ENCODE measurements at regions not wholly inside any gene's neighbourhood (a gene's known extent, or its start where the extent isn't known, plus 50 kb on each side); places are given as distances from the start of the nearest gene placed in this dataset.
A peak's percentile ranks its signal among the peaks of the same experiment; 100 is the strongest.

DNA sequence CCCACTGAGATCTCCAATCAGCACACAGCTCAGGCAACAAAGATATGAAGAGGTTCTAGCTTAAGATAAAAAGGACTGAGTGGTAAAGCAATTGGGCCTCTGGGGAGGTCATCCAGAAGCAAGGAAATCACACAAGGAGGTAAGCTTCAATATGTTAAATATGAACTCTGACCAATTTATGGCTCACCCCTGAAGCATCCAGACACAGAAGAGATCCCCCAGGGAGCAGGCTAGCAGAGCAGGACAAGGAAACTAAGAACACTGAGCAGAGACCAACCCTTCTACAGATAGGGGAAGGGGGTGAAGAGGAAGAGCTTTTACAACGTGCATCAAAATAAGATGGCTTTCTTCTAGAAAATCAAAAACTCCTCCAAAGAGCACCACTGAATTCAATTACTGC lies 616.2 kb downstream of the DNAH5 start:
- peak; percentile 45 for DNase-seq

DNA sequence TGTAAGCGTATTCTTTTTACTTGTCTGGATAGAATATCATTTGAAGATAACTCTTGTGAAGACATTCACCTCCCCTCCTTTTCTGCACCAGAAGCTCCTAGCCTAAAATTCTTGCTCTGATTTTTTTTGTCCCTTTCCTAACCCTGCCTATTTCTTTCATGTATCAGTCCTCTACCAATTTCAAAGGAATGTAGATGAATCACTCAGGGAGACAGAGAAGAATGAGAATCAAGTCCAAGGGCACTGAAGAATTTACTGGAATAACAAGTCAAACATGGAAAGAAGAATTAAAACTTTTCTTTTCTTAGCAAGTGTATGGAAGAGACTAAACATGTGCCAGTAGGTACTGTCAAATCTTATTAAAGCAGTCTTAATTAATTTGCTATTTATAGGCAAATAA lies 618.7 kb downstream of the DNAH5 start:
- peak; percentile 26 for DNase-seq

DNA sequence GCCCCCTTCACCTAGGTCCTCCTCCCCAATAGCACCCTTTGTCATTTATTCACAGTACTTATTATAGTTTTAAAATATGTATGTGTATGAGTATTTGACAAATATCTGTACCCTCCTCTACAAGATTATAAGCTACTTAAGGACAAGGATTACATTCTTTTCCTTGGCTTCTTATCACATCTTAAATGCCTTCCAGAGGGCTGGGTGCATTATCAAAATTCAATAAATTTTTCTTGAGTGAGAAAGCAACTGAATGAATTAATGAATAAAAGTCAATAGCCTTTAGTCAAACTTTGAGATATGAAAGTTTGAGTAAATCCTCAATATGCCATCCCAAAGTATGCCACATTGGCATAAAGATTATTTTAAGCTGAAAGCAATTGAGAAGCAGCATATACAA lies 621.7 kb downstream of the DNAH5 start:
- no peak for DNase-seq

DNA sequence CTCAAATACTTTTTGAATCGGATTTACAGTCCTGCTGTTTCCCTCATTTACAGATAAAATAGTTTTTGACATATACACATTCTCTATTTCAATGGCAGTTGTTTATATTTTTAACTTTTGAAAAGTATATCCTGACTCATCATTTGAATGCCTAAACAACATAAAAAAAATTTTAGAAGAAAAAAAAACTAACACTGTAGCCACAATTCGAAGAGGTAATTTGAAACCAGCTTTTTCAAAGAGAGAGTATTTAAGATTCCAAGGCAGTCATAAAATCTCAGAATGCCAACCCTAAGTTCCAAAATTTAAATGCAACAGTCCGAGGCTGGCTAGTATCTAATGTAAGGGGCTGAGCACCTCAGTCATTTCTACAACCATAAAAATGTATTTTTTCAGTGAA lies 626.8 kb downstream of the DNAH5 start:
- no peak for DNase-seq

DNA sequence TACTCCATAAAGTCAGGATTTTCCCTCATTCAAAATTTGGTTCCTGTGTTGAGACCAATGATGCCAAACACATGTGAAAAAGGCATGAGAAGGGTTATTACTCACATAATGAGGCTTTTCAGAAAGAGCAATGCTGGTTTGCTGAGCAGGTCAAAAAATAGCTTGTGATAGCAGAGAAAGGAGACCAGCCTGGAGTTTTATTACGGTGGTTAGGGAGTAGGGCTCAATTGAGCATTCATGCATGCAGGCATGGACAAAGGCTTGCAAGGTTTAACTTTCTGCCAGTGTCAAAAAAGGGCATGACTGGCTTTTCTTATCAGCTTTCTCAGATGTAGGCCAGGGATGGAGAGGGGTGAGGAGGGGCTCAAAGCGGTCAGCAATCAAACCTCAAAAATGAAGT lies 628.3 kb downstream of the DNAH5 start:
- no peak for DNase-seq

DNA sequence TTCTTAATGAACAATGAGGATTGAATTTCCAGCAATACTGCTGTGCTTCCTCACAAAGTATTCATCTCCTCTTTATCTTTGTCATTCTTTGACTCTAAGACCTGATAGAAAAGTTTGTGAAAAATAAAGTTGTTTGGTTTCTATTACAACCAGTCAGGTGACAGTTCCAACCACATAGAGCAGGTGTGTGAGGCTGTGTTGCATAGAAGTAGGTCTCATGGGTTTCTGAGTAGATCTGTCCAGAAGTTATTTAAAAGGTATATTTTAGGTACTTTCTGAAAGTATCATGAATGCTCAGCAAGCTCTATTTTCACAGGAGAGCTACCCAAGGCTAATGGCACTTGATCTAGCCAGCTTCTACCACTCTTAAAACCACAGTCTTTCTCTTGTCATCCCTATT lies 637.0 kb downstream of the DNAH5 start:
- DNase-seq: no peak

DNA sequence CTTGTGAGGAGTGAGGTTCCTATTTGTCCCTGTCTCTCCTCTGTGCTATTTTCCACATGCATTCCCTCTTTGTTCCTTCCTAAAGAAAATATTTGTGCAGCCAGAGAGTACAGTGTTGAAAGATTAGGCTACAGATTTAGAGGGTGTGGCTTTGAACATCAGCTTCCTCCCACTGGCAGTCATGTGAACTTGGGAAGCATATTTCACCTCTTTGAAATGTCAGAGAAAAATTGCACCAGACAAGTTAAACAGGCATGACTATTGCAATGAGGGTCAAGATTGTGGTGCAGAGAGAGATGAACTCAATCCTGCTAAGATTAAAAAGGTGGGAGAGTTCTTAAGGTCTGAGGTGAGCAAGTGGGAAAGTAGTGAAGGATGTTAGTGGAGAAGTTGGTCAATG lies 641.0 kb downstream of the DNAH5 start:
- DNase-seq: no peak

DNA sequence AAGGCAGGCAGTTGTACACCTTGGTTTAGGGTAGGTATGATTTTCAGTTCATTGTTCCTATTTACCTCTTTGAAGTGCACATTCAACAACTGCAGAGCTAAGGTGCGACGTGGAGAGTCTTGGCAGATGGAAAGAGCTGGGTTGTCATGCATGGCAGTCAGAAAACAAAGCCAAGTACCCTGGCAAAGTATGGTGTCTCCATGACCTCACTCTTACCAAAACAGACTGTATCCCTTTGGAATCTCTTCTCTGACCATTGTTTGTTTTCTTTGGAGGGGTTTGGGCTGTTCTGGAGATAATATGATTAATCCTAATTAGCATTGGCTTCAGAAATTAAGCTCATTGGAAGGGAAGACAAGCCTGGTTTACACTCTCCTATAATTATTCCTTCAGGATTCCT lies 665.7 kb downstream of the DNAH5 start:
- no peak for DNase-seq

DNA sequence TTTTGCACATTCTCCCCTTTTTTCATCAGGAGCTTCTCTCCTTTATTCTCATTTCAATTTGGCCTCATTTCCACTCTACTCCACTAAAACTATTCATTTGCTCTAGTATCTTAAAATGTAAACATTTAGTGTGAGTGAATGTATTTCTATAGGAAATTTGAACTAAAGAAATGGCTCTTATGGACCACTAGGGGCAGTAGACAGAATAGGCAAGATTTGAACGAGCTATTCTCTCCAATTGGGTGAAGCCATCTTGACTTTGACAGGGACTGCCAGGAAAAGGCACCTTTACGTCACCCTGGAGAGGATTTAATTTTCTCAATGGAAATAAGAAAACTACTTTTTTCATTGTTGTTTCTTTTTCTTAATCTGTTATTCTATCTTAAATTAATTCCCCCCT lies 666.3 kb downstream of the DNAH5 start:
- no peak for DNase-seq

DNA sequence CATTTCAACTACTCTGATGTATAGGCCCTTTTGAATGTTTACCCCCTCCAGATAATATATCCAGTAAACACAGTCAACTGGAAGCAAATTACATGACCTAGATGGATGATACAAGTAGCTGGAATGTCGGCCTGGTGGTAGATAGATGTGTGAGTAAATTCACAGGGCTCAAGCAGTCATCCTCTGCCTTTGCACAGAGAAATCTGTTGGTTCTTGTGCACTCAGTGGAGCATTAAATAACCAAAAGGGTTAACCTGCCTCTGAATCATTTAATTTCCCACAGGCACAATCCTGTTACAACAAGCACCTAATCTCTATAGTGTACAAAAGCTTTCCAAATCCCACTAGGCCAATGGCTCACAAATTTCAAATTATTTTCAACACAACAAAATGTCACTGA lies 668.3 kb downstream of the DNAH5 start:
- no peak for DNase-seq

DNA sequence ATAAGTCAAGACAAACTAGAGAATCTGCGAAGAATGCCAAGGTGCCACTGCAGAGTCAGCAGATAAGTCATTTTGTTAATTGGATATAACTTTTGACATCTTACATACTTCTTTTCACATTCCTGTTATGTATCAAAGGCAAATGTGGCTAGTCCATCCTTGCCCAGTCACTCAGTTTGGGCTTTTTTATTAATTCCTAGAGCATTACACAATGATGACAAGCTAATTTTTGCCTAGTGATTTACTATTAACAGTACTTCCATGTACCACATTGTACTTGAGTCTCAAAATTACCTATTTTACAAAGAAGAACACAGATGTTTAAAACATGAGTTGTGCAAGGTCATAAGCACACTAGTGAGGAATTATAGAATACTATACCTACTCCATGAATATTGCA lies 680.8 kb downstream of the DNAH5 start:
- DNase-seq: no peak

DNA sequence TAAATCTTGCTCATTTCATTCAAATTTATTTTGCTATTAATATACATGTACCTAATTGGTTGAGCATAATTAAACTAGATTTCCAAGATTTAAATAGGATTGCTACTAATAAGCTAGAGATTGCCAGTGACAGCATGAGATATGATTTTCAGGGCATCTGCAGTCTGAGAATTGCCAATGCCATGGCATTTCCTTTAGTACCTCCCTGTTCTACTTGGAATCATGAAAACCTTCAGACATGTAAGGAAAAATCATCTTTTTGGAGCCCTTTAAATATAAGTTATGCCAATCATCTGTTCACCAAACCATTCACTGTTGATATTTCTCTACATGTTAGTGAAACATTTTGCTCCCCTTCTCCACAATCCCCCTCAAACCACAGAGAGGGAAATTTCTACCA lies 691.4 kb downstream of the DNAH5 start:
- no peak for DNase-seq

DNA sequence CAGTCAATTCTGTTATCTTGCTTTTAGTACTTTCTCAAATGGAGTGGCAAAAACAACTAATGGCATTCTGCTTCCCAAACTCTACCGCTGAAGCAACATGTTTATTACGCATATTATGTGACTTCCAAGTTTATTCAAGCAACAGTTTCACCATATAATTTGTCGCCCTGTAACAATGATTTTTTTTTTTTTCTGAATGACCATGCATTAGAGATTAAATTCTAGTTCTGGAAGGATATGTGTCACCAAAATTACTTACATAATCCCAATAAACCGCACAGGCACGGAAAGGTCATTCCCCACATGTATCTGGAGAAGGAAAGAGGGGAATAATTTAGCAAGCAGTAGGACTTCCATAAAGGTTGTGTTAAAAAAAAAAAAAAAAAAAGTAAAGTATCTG lies 691.8 kb downstream of the DNAH5 start:
- no peak for DNase-seq

DNA sequence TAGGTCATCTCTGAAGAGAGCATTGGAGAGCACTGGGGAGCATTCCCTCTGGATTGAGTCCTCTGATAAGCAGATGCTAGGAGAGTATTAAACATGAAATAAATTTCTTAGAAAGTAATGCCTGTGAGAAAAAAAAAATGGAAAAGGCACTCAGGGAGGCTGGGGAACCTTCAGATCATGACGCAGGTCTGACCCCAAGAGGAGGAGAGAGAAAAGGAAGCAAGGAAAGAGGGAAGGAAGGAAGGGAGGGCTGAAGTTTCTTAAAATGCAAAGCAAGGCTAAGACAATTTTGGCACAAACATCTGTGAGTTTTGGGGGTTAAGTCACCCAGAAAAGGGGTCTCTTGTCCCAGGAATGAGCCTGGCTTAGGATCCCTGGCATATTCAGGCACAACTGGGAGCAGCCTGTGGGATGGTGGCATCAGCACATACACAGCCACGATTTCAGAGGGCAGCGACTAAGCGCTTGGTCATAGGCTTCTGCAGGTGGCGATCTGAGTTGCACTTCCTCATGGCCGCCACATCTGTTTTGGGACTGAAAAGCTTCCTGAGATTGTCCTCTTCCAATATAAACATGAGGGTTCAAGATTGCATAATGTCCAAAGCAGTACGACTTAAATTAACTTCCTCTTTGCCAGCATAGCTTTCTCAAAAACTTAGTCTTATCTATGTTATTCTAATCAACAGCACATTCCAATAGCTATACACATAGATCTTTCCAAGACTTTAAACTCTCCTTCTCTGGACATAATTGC lies 692.7 kb downstream of the DNAH5 start:
- peak; percentile 7 for DNase-seq

DNA sequence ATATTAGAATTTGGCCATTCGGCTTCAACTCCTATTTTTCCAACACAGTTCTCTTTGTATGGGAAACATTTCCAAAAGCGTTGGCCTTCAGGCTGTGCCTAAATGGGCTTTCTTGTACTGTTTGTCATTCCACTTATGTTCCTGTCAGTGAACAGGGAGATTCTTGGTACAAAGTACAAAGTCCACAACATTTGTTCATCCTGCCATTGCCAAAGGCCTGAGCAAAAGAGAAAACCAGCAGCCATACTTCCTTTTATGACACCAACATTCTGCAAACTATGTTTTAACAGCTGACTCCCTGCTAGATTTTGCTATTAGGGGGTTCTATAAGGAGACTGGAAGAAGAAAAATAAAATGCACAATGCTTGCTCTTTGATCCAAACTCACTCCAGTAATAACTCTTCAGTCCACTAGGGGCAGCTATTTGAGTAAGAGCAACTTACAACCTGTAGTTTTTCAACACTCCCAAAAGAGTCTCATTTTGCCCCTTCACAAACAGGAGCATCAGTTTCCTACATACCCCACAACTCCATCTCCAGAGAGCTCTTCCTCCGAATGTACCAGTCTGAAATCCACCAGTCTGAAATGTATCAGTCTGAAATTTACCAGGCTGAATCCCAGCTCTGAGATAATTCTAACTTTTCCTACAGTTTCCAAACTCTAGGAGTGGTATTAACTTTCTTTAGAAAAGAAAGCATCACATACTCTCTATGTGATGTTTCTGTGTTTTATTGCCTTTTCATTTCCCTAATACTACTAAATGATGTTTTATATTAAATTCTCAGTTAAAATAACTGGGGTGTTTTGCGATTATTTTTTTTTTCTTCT lies 693.8 kb downstream of the DNAH5 start:
- DNase-seq: no peak

DNA sequence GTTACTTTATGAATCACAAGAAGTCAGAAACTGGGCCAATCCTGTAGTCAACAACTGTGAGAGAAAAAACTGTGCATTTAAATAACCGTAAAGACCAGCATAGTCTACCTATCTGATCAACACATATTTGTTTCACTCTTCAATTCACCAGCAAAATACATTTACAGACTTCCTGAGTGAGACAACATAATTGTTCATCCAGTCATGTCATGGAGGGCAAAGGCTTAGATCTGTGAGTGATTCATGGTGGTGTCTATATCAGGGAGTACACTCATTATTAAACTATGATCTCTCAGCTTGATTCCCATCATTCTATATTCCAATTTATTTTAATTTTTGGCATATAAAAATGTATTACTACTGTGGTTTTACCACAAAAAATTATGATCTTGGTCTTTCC lies 694.6 kb downstream of the DNAH5 start:
- DNase-seq: peak; percentile 43

DNA sequence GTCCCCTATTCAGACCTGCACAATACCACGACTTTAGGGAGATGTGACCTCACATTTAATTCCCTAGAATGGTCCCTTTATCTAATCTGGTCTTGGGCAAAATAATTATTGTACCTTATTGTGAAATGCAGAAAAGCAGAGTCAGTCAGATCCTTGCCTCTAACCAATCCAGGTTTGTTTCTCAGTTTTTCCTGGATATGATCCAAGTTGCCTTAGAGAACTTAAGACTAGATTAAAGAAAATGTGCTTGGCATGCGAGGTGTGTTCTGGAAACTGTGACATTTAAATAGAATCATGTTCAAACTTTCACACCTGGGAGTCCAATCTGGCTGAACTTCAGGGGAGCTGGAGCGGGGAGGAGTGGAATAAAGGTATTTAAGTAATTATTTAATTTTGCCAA lies 696.2 kb downstream of the DNAH5 start:
- DNase-seq: no peak

DNA sequence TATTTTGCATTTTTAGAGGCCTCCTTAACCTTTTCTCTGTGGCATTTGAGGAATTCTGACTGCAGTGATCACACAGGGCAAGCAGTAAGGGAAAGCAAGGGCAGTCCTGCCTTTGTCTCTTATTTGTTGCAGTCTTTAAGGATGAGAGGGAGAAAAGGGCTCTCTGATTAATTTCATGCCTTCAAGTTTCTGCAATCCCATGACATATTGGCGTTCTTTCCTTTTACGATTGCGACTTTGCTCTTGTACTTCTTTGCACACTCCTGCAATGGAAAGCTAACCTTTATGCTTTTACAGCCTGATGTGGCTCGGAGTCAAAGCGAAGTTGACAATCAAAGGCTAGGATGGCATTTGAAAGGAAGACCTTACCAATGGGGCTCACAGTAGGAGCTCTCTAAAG lies 698.4 kb downstream of the DNAH5 start:
- no peak for DNase-seq

DNA sequence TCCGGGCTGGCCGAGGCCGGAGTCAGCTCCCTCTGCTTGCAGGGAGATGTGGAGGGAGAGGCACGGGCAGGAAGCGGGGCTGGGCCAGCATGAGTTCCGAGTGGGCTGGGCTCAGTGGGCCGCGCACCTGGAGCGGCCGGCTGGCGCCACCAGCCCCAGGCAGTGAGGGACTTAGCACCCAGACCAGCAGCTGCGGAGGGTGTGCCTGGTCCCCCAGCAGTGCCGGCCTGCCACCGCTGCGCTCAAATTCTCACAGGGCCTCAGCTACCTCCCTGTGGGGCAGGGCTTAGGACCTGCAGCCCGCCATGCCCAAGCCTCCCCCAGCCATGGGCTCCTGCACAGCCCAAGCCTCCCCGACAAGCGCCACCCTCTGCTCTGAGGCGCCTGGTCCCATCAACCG lies 700.3 kb downstream of the DNAH5 start:
- DNase-seq: no peak

DNA sequence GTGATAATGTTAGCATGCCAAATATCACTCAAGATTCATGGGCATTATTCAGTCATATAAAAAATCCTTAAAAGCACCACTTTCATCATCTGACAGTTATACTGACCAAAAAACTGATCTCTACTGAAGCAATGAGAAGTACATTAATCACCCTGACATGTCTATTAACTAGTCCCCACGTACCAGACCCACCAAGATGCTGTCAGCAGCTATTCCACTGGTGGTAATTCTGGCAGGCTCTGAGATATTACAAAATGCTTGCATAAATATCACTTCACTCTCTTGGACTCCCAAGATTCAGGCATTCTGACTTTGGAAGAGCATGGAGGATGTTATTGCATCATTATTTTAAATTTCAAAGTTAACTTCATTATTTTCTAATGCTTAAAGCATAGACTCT lies 717.0 kb downstream of the DNAH5 start:
- no peak for DNase-seq

DNA sequence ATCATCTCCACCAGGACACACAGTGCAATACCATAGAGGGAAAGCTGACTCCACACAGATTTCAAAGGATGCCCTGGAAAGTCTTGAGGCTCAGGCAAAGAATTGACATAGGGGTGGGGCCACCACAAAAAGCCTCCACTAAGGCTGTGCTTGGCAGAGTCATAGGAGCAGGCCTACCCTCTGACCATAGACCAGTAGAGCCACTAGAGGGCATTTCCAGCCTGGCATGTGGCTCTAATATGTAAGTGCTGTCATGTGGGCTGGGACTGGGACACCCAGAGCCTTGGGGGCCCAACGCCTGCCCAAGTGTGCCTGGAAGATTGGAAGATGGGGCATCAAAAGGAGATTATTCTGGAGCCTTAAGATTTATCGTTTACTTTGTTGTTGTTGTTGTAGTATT lies 726.0 kb downstream of the DNAH5 start:
- DNase-seq: no peak

DNA sequence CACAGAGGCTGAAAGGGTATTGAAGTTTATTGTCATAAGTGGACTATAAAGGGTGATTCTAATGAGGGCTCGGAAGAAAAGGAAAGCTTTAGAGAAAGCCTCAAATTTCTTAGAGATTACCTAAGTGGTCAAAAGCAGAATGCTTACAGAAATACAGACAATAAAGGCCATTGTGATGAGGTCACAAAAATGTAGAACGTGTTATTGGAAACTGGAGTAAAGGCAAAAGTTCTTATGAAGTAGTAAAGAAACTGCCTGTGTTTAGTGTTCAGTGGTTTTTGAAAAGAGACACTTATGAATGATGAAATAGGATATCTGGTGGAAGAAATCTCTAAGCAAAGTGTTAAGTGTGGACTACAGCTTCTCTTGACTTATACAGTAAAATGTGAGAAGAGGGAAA lies 726.9 kb downstream of the DNAH5 start:
- DNase-seq: peak; percentile 10

DNA sequence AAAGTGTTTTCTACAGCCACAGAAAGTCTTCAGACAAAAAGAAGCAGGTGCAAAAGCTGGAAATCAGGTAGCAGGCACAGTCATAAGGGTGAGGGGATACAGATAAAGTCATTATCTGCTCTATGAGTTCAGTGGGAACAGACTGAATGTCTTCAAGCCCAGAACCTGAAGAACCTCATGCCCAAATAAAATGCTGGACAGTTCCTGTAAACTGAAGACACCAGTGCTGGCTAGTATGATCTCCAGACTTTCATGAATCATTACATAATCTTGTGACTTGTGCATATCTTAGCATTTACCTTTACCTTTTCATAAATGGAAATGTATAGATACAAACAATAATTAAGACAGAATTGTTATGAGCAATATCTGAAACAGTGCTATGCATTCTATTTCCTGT lies 728.7 kb downstream of the DNAH5 start:
- no peak for DNase-seq

DNA sequence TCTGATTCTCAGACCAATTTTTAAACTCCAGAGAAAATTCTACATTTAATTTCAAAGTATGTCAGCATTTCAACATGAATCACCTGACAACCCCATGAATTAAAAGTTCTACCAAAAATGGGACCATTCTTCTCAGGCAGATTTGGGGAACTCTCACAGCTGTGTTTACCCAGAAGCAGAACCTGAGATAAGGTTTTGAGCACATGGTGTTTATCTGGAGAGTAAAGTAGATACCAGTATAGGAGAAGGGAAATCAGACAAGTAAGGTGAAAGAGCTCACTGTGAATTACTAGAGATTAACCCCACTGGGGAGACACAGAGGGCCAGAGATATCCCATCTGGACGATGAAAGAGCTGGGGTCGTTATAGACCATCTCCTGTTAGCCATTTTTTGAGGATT lies 729.1 kb downstream of the DNAH5 start:
- no peak for DNase-seq

DNA sequence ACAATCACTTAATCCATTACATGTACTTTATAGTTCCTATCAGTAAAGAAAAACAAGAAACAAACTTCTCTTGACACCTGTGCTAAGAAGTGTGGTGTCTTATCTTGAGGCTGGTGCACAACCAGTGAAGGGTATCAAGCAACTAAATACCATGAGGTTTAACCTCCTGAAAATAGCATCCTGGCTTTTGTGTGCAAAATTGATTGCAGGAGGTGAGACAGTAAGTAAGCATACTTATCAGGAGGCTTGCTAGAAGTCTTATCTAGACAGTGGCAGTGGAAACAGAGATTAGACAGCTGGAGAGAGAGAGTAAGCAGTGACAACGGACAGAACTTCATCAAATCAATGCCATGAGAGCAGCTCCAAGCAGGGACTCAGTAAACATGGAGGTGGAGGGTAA lies 730.3 kb downstream of the DNAH5 start:
- no peak for DNase-seq
